GM12874 (cell line): ENCODE measurements at regions not wholly inside any gene's neighbourhood (a gene's known extent, or its start where the extent isn't known, plus 50 kb on each side); places are given as distances from the start of the nearest gene placed in this dataset.

ENCODE experiments used
- TF ChIP-seq, protein P1 (sequence below): IDR thresholded peaks from 2 replicates; pipeline ENCODE4 v1.5.1; 2011; ENCODE audit warnings: low read depth, mild to moderate bottlenecking, control low read depth, low read length, moderate library complexity; ENCODE audit not compliant: insufficient read depth

DNA sequence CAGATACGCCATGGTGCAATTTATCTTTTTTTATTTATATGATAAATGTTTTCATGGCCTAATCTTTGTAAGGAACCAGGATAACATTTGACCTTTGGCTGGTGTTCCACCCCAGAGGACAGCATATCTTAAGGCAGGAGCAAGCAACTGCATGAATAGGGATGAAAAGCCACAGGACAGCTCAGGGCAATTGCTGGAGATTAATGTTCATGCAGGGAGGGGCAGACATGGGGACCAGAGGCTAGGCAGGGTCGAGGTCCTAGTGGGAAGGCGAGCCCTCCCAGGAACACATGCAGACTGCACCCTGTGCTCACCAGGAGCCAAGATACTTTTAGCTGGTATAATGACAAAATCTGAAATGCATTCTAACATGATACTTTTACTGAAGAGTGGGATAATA is 74.4 kb upstream of the HAO2 start:
- TF ChIP-seq, protein P1, sequence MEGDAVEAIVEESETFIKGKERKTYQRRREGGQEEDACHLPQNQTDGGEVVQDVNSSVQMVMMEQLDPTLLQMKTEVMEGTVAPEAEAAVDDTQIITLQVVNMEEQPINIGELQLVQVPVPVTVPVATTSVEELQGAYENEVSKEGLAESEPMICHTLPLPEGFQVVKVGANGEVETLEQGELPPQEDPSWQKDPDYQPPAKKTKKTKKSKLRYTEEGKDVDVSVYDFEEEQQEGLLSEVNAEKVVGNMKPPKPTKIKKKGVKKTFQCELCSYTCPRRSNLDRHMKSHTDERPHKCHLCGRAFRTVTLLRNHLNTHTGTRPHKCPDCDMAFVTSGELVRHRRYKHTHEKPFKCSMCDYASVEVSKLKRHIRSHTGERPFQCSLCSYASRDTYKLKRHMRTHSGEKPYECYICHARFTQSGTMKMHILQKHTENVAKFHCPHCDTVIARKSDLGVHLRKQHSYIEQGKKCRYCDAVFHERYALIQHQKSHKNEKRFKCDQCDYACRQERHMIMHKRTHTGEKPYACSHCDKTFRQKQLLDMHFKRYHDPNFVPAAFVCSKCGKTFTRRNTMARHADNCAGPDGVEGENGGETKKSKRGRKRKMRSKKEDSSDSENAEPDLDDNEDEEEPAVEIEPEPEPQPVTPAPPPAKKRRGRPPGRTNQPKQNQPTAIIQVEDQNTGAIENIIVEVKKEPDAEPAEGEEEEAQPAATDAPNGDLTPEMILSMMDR = no peak

DNA sequence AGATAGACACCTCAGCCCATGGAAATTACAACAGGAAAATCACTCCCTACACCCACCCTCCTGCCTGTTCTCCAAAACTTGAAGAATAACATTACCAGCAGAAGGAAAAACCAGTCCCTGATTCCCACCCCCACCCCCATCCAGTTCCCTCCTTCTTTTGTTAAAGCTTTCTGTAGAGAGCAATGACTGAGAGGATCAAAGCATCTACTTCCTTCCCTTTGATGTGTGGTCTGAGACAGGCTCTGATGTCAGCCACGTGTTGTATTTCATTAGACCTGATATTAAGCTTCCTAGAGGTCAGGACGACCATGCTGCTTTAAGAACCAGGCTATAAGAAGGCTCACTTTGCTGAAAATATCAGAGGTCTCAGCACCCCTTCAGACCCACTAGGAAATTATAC is 73.9 kb upstream of the HAO2 start:
- TF ChIP-seq, protein P1 = no peak

DNA sequence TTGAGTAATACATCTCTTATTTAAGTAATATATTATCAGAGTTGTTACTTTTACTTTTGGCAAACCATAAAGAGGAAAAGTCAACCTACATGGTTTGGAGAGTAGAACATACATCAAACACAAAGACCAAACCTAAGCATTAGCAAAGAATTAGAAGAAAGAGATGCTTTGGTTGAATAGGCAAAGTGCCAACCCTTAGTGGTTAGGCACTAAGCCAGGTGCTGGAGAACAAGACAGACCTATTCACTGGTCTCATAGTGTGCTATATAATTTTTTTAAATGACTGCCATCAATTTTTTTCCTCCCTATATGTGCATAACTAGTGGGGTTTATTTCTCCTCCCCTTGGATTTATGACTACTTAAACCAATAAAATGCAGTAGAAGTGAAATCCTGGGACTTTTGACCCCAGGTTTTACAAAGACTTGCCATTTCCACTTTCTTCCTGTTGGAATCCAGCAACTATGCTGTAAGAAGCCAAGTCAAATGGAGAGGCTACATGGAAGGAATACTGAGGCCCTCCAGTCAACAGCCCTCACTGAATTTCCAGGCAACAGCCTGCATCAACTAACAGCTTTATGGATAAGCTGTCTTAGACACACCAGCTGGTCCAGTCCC is 69.8 kb upstream of the HAO2 start:
- TF ChIP-seq, protein P1 = no peak

DNA sequence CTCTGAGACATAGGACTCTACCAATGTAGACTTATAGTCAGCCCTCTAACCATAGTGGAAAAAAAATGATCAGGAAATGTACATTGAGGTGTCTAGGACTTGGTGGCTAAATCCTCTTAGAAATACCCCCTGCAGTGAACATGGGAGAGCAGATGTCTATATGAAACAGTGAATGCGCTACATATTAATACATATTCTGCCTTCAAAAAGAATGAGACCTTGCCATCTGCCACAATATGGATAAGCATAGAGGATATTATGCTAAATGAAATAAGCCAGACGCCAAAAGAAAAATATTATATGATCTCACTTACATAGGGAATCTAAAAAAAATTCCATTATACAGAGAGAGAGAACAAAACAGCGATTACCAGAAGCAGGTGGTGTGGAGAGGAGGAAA is 66.6 kb upstream of the HAO2 start:
- TF ChIP-seq, protein P1 = no peak

DNA sequence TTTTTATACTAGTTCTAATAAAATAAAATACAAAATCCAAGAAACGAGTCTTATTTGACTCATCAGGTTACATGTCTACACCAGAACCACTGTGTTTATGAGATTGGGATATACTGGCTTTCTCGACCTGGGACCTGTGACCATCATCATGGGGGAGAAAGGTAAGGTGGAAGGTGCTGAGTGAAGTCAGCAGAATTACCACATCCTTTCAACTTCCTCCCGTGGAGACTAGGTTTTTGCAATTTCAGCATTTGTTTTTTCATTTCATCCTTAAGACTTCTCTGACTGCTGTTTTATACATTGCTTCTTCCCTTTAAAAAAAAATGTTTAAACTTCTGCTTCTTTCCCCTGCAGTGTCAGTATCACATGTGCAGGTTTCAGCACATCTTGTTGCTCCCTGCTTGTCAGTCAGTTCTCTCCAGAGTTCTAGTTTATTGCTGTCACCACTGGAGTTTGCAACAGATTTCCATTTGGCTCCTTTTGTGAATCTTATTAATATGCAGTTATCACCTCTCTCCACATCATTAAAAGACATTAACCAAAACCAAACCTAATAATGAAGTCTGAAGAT is 60.4 kb upstream of the HAO2 start:
- TF ChIP-seq, protein P1 = no peak

DNA sequence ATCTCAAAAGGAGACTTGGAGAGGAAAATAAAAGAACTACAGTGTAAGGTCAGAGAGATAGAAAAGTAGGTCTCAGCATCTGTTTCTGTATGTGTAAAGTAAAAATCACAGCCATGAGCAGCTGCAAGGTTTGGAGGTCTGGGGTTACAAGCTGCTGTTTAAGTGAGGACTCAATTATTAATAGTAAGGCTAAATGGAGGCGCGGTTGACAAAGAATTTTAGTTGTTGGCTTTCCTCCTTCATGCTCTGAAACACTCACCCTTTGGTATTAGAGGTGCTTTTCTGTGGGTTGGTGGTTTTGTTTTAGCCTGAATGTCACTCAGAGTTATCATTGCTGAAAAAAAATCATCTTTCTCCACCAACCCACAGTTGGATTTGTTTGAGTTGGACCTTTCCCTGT is 59.8 kb upstream of the HAO2 start:
- TF ChIP-seq, protein P1 = no peak

DNA sequence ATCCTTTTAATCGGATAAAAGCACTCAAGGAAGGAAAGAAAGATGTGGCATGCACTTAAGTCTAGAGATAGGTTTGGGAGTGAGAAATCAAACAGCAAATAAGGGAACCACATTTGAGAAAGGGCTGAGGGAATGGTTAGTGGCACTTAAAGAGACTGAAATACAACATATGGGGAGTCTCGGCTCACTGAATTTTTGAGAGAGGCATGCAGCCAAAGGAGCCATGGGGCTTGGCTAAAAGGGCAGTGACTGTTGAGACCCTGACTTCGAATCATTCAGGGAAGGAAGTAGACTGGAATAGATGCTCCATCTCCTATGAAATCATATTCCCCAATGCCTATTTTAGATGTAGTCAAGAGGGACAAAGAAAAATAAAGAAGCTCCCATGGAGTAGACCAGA is 58.3 kb upstream of the HAO2 start:
- TF ChIP-seq, protein P1 = no peak

DNA sequence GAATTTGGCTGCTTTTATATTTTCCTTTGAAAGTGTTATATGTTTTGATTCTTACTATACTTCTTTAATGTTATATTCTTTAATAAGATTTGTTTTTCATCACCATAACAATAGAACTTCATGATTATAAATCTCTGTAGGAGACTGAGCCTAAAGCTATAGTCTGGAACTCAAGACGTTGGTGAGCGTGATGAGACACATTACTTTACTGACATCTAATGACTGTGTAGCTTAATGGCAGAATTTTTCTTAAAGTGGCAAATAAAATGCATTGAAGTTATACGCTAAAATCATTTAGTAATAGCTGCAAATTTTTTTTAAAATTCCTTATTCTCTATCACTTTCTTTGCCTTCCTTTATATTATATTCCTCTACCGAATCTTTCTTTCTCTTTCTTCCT is 56.1 kb upstream of the HAO2 start:
- TF ChIP-seq, protein P1 = no peak
